Posterior vena cava (tissue), 2 donors: ENCODE measurements at regions not wholly inside any gene's neighbourhood (a gene's known extent, or its start where the extent isn't known, plus 50 kb on each side); places are given as distances from the start of the nearest gene placed in this dataset.
"Not testable (repeated sequence)": the region's sequence is repeated elsewhere in the genome, so short reads cannot be mapped to it uniquely, and the experiment has no call there.

ENCODE experiments used
- DNase-seq: peaks from one replicate; pipeline ENCODE4 v3.0.0-alpha.2; 2020; ENCODE audit warnings: low spot score
- intact Hi-C, 2 donors: fragments of 100-400 bp; cut with DNase I; formaldehyde crosslinking; loops; one replicate each; pipeline versions ENCODE4 v1.14.1 to v1.14.2; 2022 to 2023
- donor health status: DM: yes; HTN: yes; CAD: no.
- donor health status: DM: yes; HTN: yes; CAD: no.

- intact Hi-C loops = loop anchor here (5.0 to 10.0 kb wide), 2 partner anchors 165 to 168 kb away; no protein-coding TSS in a partner anchor
- peak; percentile 25 for DNase-seq
Observed at GRCh38 chr2:109712746-109713145, 81.4 kb upstream of the RGPD5 start.

GRCh38 chr2:109715313-109715805 lies 78.7 kb upstream of the RGPD5 start:
- peak; percentile 61 for DNase-seq
- intact Hi-C loops = loop anchor here in 1 of 2 donors (10.0 kb wide), 1 partner anchor 171 kb away; no protein-coding TSS in a partner anchor

GRCh38 chr2:109716596-109716995 lies 77.5 kb upstream of the RGPD5 start:
- intact Hi-C loops = loop anchor here in 1 of 2 donors (10.0 kb wide), 1 partner anchor 172 kb away; no protein-coding TSS in a partner anchor
- peak; percentile 32 for DNase-seq

- intact Hi-C loops = loop anchor here in 1 of 2 donors (10.0 kb wide), 1 partner anchor 173 kb away; no protein-coding TSS in a partner anchor
Observed at GRCh38 chr2:109718139-109718538, 76.0 kb upstream of the RGPD5 start.

GRCh38 chr2:109719871-109720270 lies 74.2 kb upstream of the RGPD5 start:
- DNase-seq = no peak

More at GRCh38 chr2:109718139-109718538, 76.0 kb upstream of the RGPD5 start:
- DNase-seq = no peak

GRCh38 chr2:109720380-109721106 lies 73.6 kb upstream of the RGPD5 start:
- DNase-seq = peak; percentile 61
- intact Hi-C loops = loop anchor here in 1 of 2 donors (10.0 kb wide), 1 partner anchor 596 kb away; the partner anchor contains the start of gene SH3RF3

More at GRCh38 chr2:109719871-109720270, 74.2 kb upstream of the RGPD5 start:
- intact Hi-C loops = loop anchor here in 1 of 2 donors (1.0 to 10.0 kb wide), 3 partner anchors 19 to 595 kb away; partner anchors contain the start of gene SH3RF3

- intact Hi-C loops = loop anchor here in 1 of 2 donors (10.0 kb wide), 1 partner anchor 596 kb away; the partner anchor contains the start of gene SH3RF3
- no peak for DNase-seq
Observed at GRCh38 chr2:109721135-109721534, 73.0 kb upstream of the RGPD5 start.

- peak; percentile 61 for DNase-seq
- intact Hi-C loops = loop anchor here in 1 of 2 donors (10.0 kb wide), 1 partner anchor 597 kb away; the partner anchor contains the start of gene SH3RF3
Observed at GRCh38 chr2:109721626-109722025, 72.5 kb upstream of the RGPD5 start.

- intact Hi-C loops = loop anchor here in 1 of 2 donors (10.0 kb wide), 1 partner anchor 597 kb away; the partner anchor contains the start of gene SH3RF3
- DNase-seq = peak; percentile 37
Observed at GRCh38 chr2:109722026-109722425, 72.1 kb upstream of the RGPD5 start.

GRCh38 chr2:109722640-109723039 lies 71.5 kb upstream of the RGPD5 start:
- intact Hi-C loops = loop anchor here in 1 of 2 donors (10.0 kb wide), 1 partner anchor 598 kb away; the partner anchor contains the start of gene SH3RF3
- not testable (repeated sequence) for DNase-seq

GRCh38 chr2:109723153-109723552 lies 71.0 kb upstream of the RGPD5 start:
- peak; percentile 16 for DNase-seq

GRCh38 chr2:109724533-109725460 lies 69.3 kb upstream of the RGPD5 start:
- intact Hi-C loops = loop anchor here in 1 of 2 donors (10.0 kb wide), 1 partner anchor 600 kb away; the partner anchor contains the start of gene SH3RF3
- peak; percentile 31 for DNase-seq

More at GRCh38 chr2:109723153-109723552, 71.0 kb upstream of the RGPD5 start:
- intact Hi-C loops = loop anchor here in 1 of 2 donors (10.0 kb wide), 1 partner anchor 598 kb away; the partner anchor contains the start of gene SH3RF3

- intact Hi-C loops = loop anchor here in 1 of 2 donors (10.0 kb wide), 1 partner anchor 602 kb away; the partner anchor contains the start of gene SH3RF3
- DNase-seq = peak; percentile 23
Observed at GRCh38 chr2:109726379-109727270, 67.5 kb upstream of the RGPD5 start.

GRCh38 chr2:109727929-109728447 lies 66.1 kb upstream of the RGPD5 start:
- DNase-seq = no peak
- intact Hi-C loops = loop anchor here in 1 of 2 donors (10.0 kb wide), 1 partner anchor 603 kb away; the partner anchor contains the start of gene SH3RF3

- intact Hi-C loops, DNase-seq: not testable (repeated sequence)
Observed at GRCh38 chr2:109733746-109734145, 60.4 kb upstream of the RGPD5 start.

GRCh38 chr2:109736177-109736827 lies 57.8 kb upstream of the RGPD5 start:
- DNase-seq = no peak
- intact Hi-C loops = loop anchor here in 1 of 2 donors (5.0 kb wide), 1 partner anchor 189 kb away; no protein-coding TSS in a partner anchor
